HG03520 (cell line): ENCODE measurements at regions not wholly inside any gene's neighbourhood (a gene's known extent, or its start where the extent isn't known, plus 50 kb on each side); places are given as distances from the start of the nearest gene placed in this dataset.

Experiments used
- ATAC-seq: cut with Tn5 transposase; IDR thresholded peaks from one replicate; pipeline ENCODE4 v1.9.1; 2021; ENCODE audit warnings: mild to moderate bottlenecking, moderate library complexity; ENCODE audit not compliant: unreplicated experiment

GRCh38 chr3:95965704-95966336 lies 848.6 kb upstream of the EPHA6 start:
- no peak for ATAC-seq

GRCh38 chr3:95971573-95971972 lies 842.8 kb upstream of the EPHA6 start:
- no peak for ATAC-seq

GRCh38 chr3:95994338-95994737 lies 820.1 kb upstream of the EPHA6 start:
- ATAC-seq: no peak

GRCh38 chr3:96000966-96001365 lies 813.4 kb upstream of the EPHA6 start:
- no peak for ATAC-seq

- no peak for ATAC-seq
Measured at GRCh38 chr3:96007650-96008195, 806.7 kb upstream of the EPHA6 start.

- ATAC-seq: no peak
Measured at GRCh38 chr3:96012939-96013338, 801.5 kb upstream of the EPHA6 start.

- no peak for ATAC-seq
Measured at GRCh38 chr3:96017556-96017955, 796.8 kb upstream of the EPHA6 start.

- no peak for ATAC-seq
Measured at GRCh38 chr3:96022676-96023075, 791.7 kb upstream of the EPHA6 start.

GRCh38 chr3:96027718-96028117 lies 786.7 kb upstream of the EPHA6 start:
- ATAC-seq: no peak

- no peak for ATAC-seq
Measured at GRCh38 chr3:96039632-96040031, 774.8 kb upstream of the EPHA6 start.

GRCh38 chr3:96059301-96059700 lies 755.1 kb upstream of the EPHA6 start:
- no peak for ATAC-seq

- ATAC-seq: no peak
Measured at GRCh38 chr3:96069065-96069464, 745.3 kb upstream of the EPHA6 start.

GRCh38 chr3:96070678-96071077 lies 743.7 kb upstream of the EPHA6 start:
- no peak for ATAC-seq

GRCh38 chr3:96071097-96071496 lies 743.3 kb upstream of the EPHA6 start:
- no peak for ATAC-seq

GRCh38 chr3:96072226-96072625 lies 742.2 kb upstream of the EPHA6 start:
- ATAC-seq: no peak

GRCh38 chr3:96083610-96084009 lies 730.8 kb upstream of the EPHA6 start:
- ATAC-seq: no peak

GRCh38 chr3:96086018-96086417 lies 728.4 kb upstream of the EPHA6 start:
- no peak for ATAC-seq

- no peak for ATAC-seq
Measured at GRCh38 chr3:96101006-96101560, 713.3 kb upstream of the EPHA6 start.

GRCh38 chr3:96106701-96107100 lies 707.7 kb upstream of the EPHA6 start:
- no peak for ATAC-seq
